HG03575 (cell line): ENCODE measurements at regions not wholly inside any gene's neighbourhood (a gene's known extent, or its start where the extent isn't known, plus 50 kb on each side); places are given as distances from the start of the nearest gene placed in this dataset.

Source experiments
- ATAC-seq: cut with Tn5 transposase; IDR thresholded peaks from one replicate; pipeline ENCODE4 v1.9.1; 2021; ENCODE audit not compliant: unreplicated experiment, insufficient number of reproducible peaks, low FRiP score; ENCODE audit errors: extremely low read depth

DNA sequence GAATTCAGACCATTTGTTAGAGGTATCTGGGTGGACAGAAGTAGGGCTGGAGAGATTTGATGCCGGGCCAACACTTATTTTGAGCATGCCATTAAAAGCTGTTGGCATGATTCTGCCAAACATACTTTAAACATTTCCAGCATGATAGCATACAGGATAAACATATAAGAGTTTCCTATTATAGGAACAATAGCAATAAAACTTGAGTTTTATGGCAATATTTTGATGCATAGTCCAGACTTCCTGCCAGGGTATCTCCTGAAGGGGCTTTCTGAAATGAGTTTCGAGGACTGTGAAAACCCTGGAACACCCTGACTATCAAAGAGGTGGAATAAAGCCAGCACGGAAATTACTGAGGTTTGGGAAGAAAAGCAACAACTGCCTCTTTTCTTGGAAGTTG, 1398.0 kb upstream of the NXPH2 start:
- ATAC-seq = no peak

DNA sequence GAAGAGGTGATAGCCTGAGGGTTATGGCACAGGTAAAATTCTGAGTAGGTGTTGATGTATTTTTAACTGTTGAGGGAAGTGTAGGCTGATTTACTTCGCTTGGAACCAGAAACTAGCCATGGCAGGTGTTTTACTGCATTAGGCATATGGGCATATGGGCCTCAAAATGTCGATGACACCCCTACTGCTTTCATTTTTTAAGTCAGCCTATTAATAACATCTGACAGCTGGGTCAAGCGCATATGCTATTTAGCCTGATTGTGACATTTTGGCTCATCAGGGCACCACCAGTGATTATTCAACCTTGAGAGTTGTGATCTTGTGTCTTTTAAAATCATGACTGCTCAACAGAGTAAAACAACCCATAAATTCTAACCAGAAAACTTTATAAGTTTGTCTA, 1396.9 kb upstream of the NXPH2 start:
- ATAC-seq = no peak

DNA sequence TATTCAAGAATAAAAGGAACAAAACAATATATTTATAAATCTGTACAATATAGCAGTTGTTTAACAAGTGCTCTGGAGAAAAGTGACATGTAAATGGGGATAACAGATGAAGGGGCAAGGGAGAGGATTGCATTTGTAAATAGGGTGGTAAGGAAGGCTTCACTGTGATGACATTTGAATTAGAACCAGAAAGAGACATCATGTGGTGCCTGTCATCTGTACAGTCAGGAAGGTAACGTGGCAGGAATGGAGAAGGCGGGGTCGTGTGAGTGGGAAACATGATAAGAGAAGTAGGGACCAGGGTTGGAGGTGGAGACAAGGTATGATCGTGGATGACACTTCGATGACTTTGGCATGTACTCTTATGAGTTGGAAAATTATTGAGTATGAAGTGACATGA, 1393.6 kb upstream of the NXPH2 start:
- no peak for ATAC-seq

DNA sequence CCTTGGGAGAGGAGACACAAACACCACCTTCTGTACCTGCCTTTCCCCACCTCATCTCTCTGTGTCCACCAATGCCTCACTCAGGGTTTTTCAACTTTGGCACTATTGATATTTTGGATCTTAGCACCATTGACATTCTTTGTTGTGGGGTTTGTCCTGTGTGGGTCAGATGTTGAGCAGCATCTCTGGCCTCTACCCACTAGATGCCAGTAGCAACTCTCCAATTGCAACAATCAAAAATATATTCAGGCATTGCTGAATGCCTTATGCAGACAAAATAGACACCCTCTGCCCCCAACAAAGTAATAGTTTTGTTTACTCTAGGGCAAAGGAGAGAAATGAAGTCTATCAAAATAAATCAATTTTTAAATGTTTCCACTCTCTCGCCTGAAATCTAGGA, 1384.3 kb upstream of the NXPH2 start:
- no peak for ATAC-seq

DNA sequence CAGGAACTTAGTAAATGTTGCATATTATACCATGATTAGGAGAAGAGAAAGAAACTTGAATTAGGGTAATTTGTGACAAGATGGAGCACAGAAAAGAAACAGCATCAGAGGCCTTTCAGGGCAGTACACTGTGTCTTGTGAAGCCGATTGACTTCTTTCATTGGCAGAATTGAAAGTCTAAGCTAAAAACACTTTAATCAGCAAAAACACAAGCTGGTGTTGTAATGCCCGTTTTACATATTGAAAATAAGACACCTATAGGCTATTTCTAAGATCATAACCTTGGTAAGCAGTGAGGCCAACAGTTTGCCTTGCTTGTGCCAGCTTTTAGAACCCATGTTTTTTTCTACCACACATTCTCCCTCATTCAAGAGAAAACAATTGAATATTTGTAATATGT, 1378.1 kb upstream of the NXPH2 start:
- ATAC-seq = no peak

DNA sequence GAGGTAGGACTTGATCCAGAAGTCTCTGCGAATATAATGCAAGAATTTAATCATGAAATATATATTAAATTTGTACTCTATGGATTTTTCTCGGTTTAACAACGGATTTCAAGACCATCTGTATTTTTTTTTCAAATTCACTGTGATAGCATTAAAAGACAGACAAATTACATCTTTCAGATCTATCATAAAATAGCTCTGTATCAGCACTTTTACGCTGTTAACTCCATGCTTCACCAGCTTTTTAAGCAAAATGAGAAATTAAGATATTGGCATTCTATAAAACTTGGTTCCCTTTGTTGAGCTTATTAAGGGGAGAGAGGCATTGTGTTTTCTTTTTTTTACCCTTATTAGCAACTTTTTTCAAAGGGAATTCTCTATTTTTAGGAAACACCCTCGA, 1377.6 kb upstream of the NXPH2 start:
- ATAC-seq = no peak

DNA sequence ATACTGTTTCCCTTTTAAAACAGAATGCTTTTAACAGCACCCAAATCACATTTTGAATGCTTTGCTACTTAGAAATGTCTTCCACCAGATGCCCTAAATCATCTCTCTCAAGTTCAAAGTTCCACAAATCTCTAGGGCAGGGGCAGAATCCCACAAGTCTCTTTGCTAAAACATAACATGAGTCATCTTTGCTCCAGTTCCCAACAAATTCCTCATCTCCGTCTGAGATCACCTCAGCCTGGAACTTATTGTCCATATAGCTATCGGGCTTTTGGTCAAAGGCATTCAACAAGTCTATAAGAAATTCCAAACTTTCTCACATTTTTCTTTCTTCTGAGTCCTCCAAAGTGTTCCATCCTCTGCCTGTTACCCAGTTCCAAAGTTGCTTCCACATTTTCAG, 1374.5 kb upstream of the NXPH2 start:
- no peak for ATAC-seq

DNA sequence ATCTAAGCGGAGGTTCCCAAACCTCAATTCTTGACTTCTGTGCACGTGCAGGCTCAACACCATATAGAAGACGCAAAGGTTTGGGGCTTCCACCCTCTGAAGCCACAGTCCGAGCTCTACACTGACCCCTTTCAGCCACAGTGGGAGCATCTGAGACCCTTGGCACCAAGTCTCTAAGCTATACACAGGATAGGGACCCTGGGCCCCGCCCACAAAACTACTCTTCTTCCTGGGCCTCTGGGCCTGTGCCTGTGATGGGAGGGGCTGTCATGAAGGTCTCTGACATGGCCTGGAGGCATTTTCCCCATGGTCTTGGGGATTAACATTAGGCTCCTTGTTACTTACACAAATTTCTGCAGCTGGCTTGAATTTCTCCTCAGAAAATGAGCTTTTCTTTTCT, 1374.1 kb upstream of the NXPH2 start:
- ATAC-seq = no peak

DNA sequence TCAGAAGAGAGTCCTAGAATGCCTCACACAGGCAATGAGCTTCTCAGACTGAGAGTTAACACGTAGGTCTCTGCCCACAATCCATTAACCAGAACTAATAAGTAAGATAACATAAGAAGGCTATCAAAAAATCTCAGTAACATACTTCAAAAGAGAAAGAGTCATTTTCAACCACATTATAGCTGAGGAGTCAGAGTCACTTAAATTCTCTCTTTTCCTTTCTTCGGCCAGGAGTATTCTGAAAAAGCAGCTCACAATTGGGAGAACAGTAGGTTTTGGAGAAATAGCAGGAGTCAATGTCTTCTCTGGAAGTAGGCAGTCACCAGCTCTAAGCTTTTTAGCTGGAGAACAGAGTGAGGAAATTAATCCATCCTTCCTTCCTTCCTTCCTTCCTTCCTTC, 1364.4 kb upstream of the NXPH2 start:
- ATAC-seq = no peak

DNA sequence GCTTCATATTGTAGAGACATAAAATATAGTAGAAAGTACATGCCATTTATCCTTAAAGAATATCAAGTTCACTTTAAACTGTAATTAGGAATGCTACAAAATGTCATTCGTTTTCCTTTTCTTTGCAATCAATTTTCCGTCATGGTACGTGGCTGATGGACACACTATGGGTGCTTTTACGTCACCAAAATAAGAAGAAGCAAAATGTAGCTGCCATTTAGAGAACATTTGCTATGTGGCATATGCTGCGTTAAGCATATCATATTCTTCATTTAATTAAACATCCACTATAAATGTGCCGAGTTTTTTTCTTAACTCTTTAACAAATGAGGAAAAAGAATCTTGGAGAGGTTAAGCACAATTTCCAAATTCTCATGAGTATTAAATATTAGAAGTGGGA, 1358.5 kb upstream of the NXPH2 start:
- ATAC-seq = no peak

DNA sequence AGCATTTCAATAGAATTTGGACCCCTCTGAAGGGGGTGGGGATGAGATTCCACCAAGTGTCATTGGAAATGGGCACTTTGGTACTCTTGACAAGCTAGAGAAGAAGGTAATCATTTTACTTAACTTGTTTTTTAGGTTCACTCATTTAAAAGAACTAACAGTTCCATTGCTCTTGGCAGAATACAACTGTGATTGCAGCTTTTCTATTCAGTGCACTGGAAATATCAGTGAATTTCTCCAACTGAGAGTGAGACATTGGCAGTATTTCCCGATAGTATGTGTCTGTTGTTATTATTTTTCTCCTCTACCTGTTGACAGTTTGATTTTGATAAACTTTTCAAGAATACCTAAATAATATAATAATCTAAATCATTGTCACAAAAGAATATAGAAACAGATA, 1356.7 kb upstream of the NXPH2 start:
- no peak for ATAC-seq

DNA sequence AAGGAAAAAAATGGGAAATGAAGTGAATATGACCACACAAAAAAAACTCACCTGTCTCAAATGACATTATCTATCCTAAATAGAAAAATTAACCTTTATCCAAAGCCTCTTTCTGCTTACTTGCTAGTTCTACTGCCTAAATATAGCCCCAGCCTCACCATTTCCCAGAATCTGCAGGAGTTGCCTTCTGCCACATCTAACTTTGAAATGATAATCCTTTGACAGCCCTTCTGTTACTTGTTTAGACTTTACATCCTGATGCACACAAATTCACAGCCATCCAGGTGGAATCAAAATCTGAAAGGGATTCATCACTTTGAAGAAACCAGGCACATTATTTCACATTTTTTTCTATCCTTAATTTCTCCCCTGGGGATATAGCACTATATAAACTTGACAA, 1356.2 kb upstream of the NXPH2 start:
- ATAC-seq = no peak

DNA sequence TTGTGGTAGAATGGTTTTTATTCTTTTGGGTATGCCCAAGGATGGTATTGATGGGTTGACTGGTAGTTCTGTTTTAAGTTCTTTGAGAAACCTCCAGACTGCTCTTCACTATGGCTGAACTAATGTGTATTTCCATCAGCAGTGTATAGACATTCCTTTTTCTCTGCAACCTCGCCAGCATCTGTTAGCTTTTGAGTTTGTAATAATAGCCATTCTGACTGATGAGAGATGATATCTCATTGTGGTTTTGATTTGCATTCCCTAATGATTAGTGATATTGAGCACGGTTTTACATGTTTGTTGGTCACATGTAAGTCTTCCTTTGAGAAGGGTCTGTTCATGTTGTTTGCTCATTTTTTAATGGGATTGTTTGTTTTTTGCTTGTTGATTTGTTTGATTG, 1348.7 kb upstream of the NXPH2 start:
- ATAC-seq = no peak

DNA sequence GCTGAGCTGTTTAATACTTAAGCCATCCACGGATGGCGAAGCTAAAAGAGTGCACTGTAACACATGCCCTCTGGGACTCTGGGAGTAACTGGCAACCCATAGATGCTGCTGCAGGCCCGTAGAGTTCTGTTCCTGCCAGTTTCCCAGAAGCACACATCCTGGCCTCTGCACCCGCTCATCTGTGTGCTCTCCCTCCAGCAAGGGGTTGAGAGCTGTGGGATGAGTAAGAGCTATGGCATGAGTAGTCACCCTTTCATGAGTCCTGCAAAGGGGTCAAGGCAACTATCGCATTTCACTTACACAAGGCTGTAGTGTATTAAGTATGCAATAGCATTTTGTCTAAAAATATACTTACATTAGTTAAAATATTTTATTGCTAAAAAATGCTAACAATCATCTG, 1341.8 kb upstream of the NXPH2 start:
- ATAC-seq = no peak

DNA sequence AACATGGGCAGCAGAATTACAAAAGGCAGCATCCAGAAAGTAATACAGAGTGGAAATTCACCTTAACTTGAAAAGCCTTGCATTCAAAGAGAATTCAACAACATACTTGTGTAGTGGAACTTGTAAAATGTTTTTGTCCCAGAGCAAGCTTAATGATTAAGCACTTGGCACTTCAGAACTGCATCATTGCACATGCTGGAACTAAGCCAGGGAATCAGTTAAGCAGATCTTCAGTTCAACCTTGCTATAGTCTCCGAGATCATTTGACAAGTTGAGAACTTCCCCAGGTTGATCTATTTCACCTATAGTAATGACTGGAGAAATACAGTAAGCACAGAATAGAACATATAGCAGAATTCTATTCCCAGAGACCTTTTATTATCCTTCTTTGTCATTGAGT, 1337.2 kb upstream of the NXPH2 start:
- ATAC-seq = no peak

DNA sequence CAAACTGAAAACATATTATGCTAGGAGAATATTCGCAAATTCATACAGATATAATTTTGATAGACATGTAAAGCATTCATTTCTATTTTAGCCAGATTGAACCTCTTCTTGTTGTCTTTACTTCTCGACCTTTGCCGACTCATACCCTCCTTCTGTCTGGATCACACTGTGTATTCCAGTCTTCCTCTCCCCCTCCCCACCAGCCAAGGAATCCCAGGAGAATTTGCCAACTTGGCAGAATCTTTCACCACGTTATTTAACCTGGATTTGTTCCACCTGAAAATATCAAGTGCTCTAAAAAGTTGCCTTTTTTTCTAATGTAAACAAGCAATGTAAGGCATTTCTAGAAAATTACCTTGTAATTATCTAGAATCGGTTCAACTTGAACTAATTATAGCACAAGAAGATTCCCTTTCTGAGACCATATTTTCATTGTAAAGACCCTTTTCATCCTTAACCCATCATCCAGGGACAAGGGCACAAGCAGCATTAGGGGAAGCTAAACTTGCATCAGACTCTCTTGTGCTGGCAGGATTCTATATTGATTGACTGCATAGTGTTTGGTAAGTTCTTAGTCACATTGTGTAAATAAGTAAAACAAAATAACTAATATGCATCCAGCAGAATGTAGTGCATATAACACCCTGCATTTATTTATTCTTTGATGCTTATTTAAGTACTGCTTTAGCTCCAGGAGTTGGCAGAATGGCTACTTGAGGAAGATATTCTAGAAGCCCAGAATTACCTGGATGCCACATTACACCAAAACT, 1328.7 kb upstream of the NXPH2 start:
- ATAC-seq = no peak

DNA sequence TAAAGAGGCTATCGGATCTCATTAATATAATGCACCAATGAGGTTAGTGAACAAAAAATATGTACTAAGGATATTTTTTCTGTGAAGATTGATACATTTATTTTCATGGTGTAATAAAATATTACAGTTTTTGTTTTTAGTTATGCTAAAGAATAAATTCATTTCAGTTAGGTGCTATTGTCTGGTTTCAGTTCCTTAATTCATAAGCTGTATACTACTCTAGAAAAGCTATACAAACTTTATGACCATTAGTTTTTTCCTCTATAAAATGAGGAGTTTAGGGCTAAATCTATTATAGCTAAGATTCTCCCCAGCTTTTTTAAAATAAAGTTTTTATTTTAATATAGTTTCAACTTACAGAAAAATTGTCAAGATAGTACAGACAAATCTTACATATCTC, 1311.7 kb upstream of the NXPH2 start:
- no peak for ATAC-seq

DNA sequence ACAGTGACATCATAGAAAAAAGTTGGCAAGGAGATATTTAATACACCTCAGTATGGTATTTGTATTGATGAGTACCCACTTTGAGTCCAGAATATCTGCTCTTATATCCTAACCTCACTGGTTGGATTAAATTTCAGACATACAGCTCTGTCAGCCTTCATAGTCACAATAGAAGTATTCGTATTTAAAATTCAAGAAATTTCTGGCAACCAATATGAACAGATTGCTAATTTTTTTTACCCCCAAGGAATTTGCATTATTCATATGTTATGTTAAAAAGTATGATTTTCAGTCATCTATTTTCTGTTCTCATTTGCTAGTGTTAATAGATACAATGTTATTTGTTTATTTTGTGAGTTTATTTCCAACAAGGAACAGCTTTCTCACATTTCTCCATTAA, 1306.8 kb upstream of the NXPH2 start:
- ATAC-seq = no peak

DNA sequence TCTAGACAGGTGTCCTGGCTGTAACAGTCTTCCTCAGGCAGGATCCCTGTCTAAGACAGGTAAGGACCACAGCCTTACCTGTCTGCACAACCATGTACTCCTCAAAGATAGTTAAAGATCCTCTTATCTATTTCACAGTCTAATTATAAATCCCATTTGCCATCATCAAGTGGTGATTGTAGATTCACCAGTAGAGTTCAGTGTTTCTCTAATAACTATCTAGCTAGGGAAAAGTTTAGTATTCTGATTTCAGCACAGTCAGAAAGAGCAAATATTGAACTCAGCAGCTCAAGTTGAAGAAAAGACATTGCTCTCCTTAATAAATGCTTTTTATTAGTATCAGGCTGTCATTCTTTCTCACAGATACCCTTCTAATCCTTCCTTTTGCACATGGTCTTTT, 1305.5 kb upstream of the NXPH2 start:
- no peak for ATAC-seq

DNA sequence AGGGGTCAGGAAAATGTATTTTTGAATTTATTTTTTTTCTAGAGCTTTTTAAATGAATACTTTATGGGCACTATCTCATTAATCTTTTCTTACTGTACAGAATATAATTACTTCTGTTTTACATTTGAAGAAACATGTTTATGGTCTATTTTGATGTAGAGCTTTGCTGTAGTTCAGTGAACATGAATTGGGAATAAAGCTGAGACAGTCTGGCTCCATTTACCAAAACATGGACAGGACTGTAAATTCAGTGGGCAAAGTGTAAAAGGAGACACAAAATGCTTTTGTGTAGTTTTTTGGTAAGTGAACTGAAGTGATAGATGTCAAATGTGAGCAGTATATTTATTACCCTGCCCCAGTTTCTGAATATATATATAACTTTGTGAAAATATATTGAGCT, 1298.8 kb upstream of the NXPH2 start:
- ATAC-seq = no peak

DNA sequence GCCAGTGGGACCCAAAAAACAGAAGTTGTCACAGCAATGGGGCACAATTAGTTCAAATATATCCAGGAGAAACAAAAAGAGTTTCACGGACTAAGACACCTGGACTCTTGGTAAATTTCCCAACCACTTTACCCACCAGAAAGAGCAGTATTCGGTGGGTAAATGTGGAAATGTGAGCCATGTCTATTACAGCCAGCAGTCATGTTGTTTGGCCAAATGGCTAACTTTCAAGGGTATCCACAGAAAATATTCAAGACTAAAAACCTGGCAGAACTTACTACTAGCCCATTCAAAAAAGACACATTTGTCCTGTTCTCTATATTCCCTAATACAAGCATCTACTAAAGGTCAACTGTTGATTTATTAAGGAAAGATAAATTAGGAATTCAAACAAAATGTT, 1296.0 kb upstream of the NXPH2 start:
- no peak for ATAC-seq
